ENCODE measurements at regions not wholly inside any gene's neighbourhood (a gene's known extent, or its start where the extent isn't known, plus 50 kb on each side); places are given as distances from the start of the nearest gene placed in this dataset.
A peak's percentile ranks its signal among the peaks of the same experiment; 100 is the strongest.

DNA sequence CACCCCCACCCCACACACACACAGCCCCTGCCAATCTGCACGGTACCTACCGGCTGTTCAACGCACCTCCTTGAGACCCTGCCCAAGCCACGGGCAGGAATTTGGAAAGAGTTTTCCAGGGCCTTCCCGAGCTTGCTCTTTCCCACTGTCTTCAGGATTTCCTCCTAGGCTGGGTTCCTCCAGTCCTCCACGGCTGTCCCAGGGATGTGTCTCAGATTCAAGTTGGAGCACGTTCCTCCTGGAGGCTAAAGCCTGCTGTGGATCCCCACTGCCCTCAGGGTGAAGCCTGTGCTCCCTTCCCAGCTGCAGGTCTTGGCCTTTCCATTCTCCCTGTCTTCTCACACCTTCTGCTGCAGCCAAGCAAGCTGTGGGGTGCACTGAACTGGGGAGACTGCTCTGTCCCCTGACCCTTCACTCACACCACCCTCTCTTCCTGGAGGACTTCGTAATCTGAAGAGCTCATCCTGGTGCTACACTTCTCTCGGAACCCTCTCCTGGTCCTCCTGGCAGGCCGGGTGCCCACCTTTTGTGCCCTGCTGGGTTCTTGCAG lies 54.9 kb upstream of the HS6ST1 start:
- peaks cover 0 to 1% (median 0%) of the 10 kb centered on the region in 5 donors for H3K9me3 Mint-ChIP-seq
- DNase-seq: peak in 1 of 5 donors; percentile 3
- Histone ChIP-seq H3K9me3 (ENCODE audit: low read length) (no peaks in the 10 kb centered on the region), H3K27me3 (ENCODE audit: insufficient read depth, low read length, poor library complexity, severe bottlenecking) (no peaks in the 10 kb centered on the region), H3K27ac (ENCODE audit: low read depth, low read length) (no peak overlapping the region), H3K4me1 (ENCODE audit: insufficient read depth, low read length) (peaks cover 16% of the 10 kb centered on the region), H3K36me3 (ENCODE audit: insufficient read depth, low read length) (no peaks in the 10 kb centered on the region), H3K4me3 (ENCODE audit: low read length) (no peak overlapping the region)
- H3K27ac Mint-ChIP-seq: no peak overlapping the region
- peaks cover 25 to 36% (median 28%) of the 10 kb centered on the region in 3 donors for H3K4me1 Mint-ChIP-seq
- ChIA-PET CTCF (no interaction called here), POLR2A (no interaction called here)
- no peaks in the 10 kb centered on the region for H3K36me3 Mint-ChIP-seq
- peak overlapping the region in 4 of 7 donors; percentile 15 to 74 (median 38) for H3K4me3 Mint-ChIP-seq
- H3K27me3 Mint-ChIP-seq: peaks cover 17 to 49% of the 10 kb centered on the region in 2 donors

DNA sequence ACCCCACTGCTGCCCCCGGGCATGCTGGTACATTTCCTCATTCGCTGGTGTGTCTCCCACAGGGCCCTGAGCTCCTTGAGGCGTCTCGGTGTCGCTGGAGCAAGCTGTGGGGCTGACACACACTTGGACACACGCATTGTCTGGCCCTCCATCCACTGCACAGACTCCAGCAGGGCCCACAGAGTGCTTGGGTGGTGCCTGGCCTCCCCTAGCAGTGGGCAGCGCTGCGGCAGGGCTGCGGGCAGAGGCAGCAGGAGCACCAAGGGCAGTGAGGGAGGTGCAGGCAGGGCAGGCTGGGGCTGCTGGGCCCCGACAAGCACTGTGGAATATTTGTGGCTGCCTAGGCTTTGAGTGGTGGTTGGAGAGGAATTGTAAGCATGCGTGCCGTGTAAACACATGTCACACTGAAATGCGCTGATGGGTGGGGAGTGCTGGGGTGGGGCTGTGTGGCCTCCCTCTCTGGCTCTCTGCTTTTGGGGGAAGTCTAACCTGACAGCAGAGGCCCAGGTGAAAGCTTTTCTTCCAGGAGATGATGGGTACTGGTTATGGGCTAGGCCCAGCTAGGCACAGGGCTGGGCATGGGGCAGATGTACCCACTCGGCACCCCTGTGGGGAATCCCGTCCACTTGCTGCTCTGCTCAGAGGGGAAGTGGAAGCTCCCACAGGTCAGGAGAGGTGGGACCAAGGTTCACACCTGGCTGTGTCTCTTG lies 55.5 kb upstream of the HS6ST1 start:
- CTCF ChIA-PET: no interaction called here
- H3K27ac ChIP-seq (ENCODE audit: low read depth, low read length): no peak overlapping the region
- Mint-ChIP-seq H3K27me3 (peaks cover 18 to 49% of the 10 kb centered on the region in 2 donors), H3K9me3 (peaks cover 0 to 1% (median 0%) of the 10 kb centered on the region in 5 donors), H3K4me3 (peak overlapping the region in 1 of 7 donors; percentile 74), H3K36me3 (no peaks in the 10 kb centered on the region), H3K4me1 (peaks cover 25 to 36% (median 28%) of the 10 kb centered on the region in 3 donors), H3K27ac (no peak overlapping the region)
- POLR2A ChIA-PET: interaction anchor here (0.7 kb wide), 1 partner anchor 55 kb away, joined by 4 read pairs; no protein-coding TSS in a partner anchor
- peak in 1 of 5 donors; percentile 43 for DNase-seq
- no peaks in the 10 kb centered on the region for H3K36me3 ChIP-seq (ENCODE audit: insufficient read depth, low read length)
- no peaks in the 10 kb centered on the region for H3K27me3 ChIP-seq (ENCODE audit: insufficient read depth, low read length, poor library complexity, severe bottlenecking)
- peaks cover 16% of the 10 kb centered on the region for H3K4me1 ChIP-seq (ENCODE audit: insufficient read depth, low read length)
- H3K4me3 ChIP-seq (ENCODE audit: low read length): no peak overlapping the region
- H3K9me3 ChIP-seq (ENCODE audit: low read length): no peaks in the 10 kb centered on the region

DNA sequence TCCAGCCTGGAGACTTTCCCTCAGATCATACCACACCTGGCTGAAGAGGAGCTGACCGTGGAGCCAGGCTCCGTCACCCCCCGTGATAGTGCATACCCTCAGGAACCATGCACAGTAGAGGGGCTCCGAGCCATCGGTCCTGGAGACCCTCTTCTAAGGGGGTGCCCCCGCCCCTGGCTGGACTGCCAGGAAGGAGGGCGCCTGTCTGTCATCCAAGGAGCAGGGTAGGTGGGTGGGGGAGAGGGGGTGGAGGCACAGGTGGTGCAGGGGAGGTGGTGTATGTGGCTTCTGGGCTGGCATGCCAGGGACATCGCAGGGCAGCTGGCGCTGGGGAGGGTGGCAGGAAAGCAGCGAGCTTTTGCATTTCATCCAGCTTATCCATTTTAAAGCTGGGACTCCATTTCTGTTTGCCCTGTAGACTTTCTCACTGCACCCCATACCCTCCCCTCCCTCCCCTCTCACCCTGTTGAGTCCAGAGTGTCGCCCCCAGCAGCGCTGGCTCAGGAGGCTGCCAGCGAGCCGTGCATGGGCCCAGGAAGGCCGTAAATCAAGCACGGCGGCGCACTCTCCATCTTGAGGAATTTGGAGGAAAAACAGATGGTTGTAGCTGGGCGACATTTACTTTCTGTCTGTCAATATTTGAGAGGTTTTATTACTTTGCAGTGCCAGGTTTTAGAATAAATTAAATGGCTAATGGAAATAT lies 56.2 kb upstream of the HS6ST1 start:
- Histone ChIP-seq H3K36me3 (ENCODE audit: insufficient read depth, low read length) (no peaks in the 10 kb centered on the region), H3K9me3 (ENCODE audit: low read length) (no peaks in the 10 kb centered on the region), H3K27me3 (ENCODE audit: insufficient read depth, low read length, poor library complexity, severe bottlenecking) (no peaks in the 10 kb centered on the region), H3K27ac (ENCODE audit: low read depth, low read length) (no peak overlapping the region), H3K4me3 (ENCODE audit: low read length) (no peak overlapping the region), H3K4me1 (ENCODE audit: insufficient read depth, low read length) (peaks cover 16% of the 10 kb centered on the region)
- H3K27me3 Mint-ChIP-seq: peaks cover 18 to 44% of the 10 kb centered on the region in 2 donors
- H3K4me1 Mint-ChIP-seq: peaks cover 25 to 36% (median 28%) of the 10 kb centered on the region in 3 donors
- CTCF ChIA-PET: no interaction called here
- peak in 1 of 5 donors; percentile 27 for DNase-seq
- peaks cover 0 to 1% (median 0%) of the 10 kb centered on the region in 5 donors for H3K9me3 Mint-ChIP-seq
- POLR2A ChIA-PET: interaction anchor here (0.7 kb wide), 1 partner anchor 55 kb away, joined by 4 read pairs; no protein-coding TSS in a partner anchor
- H3K27ac Mint-ChIP-seq: no peak overlapping the region
- H3K4me3 Mint-ChIP-seq: no peak overlapping the region
- no peaks in the 10 kb centered on the region for H3K36me3 Mint-ChIP-seq

DNA sequence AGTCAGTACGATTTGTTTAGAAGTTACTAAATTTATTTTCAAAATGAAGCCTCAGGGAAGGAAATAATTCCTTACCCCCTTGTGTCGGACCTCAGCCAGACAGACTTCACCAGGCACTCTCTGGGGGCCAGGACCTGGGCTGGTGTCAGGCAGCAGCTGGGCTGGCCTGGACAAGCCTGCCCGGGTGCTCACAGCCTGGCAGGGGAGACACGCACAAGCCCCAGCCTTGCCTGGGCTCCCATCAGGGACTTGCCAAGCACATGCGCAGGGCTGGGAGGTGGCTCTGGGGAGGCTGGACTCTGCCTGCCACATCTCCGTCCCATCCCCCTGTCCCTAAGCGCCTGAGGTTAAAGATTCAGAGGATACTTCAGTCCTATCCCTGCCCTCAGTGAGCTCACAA lies 56.8 kb upstream of the HS6ST1 start:
- H3K9me3 Mint-ChIP-seq: peaks cover 0 to 1% (median 0%) of the 10 kb centered on the region in 5 donors
- peaks cover 25 to 36% (median 28%) of the 10 kb centered on the region in 3 donors for H3K4me1 Mint-ChIP-seq
- no peaks in the 10 kb centered on the region for H3K9me3 ChIP-seq (ENCODE audit: low read length)
- DNase-seq: peak in 1 of 5 donors; percentile 15
- ChIA-PET CTCF (no interaction called here), POLR2A (no interaction called here)
- H3K27ac ChIP-seq (ENCODE audit: low read depth, low read length): no peak overlapping the region
- H3K27me3 ChIP-seq (ENCODE audit: insufficient read depth, low read length, poor library complexity, severe bottlenecking): peaks cover 2% of the 10 kb centered on the region
- no peak overlapping the region for H3K4me3 ChIP-seq (ENCODE audit: low read length)
- H3K4me1 ChIP-seq (ENCODE audit: insufficient read depth, low read length): peaks cover 16% of the 10 kb centered on the region
- H3K4me3 Mint-ChIP-seq: peak overlapping the region in 1 of 7 donors; percentile 41
- H3K27ac Mint-ChIP-seq: peak overlapping the region in 1 of 8 donors; percentile 75
- no peaks in the 10 kb centered on the region for H3K36me3 ChIP-seq (ENCODE audit: insufficient read depth, low read length)
- peaks cover 18 to 38% of the 10 kb centered on the region in 2 donors for H3K27me3 Mint-ChIP-seq
- H3K36me3 Mint-ChIP-seq: no peaks in the 10 kb centered on the region

DNA sequence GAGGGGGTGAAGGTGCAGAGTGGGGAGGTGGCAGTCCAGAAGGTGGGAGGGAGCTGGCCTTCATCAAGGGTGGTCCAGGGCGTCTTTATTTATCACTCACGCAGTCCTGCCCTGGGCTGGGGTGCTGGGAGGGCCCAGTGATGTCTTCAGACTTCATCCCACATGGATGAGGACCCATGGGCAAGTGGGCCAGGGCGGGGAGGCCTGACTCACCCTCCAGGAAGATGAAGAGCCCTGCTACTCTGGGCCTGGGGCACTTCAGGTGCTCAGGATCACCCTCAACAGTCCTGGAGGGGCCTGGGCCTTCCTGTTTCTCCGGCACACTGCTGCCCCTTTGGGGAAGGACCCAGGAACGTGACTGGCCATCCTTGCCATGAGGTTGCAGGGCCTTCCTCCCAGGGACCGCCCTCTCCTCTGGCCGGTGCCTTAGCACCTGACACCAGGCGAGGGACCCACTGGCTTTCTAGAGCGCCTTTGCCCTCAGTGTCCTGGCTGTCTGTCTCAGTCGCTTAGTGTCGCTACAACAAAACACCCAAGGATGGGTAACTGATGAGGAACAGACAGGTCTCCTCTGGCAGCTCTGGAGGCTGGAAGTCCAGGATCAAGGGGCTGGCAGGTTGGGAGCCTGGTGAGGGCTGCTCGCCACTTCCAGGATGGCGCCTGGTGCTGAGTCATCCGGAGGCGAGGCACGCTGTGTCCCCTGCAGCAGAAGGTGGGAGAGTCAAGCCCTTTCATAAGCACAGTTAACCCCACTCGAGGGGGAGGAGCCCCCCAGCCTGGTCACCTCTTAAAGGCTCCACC lies 57.8 kb upstream of the HS6ST1 start:
- ChIA-PET POLR2A (no interaction called here), CTCF (no interaction called here)
- Mint-ChIP-seq H3K27me3 (peaks cover 16 to 36% of the 10 kb centered on the region in 2 donors), H3K36me3 (no peaks in the 10 kb centered on the region), H3K9me3 (peaks cover 0 to 1% (median 0%) of the 10 kb centered on the region in 5 donors), H3K27ac (no peak overlapping the region), H3K4me1 (peaks cover 24 to 42% (median 30%) of the 10 kb centered on the region in 3 donors), H3K4me3 (no peak overlapping the region)
- H3K27ac ChIP-seq (ENCODE audit: low read depth, low read length): no peak overlapping the region
- H3K27me3 ChIP-seq (ENCODE audit: insufficient read depth, low read length, poor library complexity, severe bottlenecking): peaks cover 8% of the 10 kb centered on the region
- DNase-seq: peak in 1 of 5 donors; percentile 37
- no peaks in the 10 kb centered on the region for H3K9me3 ChIP-seq (ENCODE audit: low read length)
- H3K36me3 ChIP-seq (ENCODE audit: insufficient read depth, low read length): no peaks in the 10 kb centered on the region
- peaks cover 20% of the 10 kb centered on the region for H3K4me1 ChIP-seq (ENCODE audit: insufficient read depth, low read length)
- H3K4me3 ChIP-seq (ENCODE audit: low read length): no peak overlapping the region

DNA sequence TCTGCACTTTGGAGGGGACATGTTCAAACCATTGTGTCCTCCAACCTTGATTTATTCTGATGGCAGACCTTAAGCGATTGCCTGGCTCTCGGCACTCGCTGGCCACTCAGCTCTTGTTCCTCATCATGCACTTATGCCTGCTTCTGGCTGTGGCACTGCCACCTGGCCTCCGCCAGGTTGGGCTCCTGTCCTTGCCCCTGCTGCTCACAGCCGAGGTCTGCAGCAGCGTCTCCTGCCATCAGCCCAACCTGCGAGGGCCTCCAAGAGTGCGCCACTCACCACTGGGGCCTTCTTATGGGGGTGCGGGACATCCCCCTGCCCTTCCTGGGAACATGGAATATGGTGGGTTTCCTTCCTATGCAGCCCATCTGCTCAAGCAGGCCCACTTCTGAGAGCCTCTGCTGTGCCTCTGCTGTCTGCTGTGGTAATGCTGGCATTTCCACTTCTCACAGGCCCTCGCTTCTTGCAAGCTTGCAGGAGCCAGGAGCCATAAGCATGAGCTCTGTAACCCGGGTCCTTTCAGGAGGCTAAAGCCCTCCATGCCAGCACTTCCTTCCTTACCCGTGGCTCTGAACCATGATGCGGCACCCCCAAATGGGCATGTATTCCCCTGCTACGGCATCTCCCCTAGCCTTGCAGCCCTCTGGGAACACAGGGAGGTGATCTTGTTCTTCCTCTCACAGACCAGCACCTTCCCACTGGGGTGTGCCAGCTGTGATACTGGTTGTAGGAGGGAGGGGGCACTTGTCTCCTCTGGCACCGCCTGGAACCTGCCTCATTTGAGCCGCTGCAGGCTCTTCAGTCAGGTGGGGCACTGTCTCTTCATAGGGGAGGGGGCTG lies 58.6 kb upstream of the HS6ST1 start:
- Histone ChIP-seq H3K36me3 (ENCODE audit: insufficient read depth, low read length) (no peaks in the 10 kb centered on the region), H3K4me3 (ENCODE audit: low read length) (no peak overlapping the region), H3K9me3 (ENCODE audit: low read length) (no peaks in the 10 kb centered on the region), H3K4me1 (ENCODE audit: insufficient read depth, low read length) (peaks cover 27% of the 10 kb centered on the region), H3K27me3 (ENCODE audit: insufficient read depth, low read length, poor library complexity, severe bottlenecking) (peaks cover 8% of the 10 kb centered on the region), H3K27ac (ENCODE audit: low read depth, low read length) (no peak overlapping the region)
- peaks cover 25 to 42% (median 32%) of the 10 kb centered on the region in 3 donors for H3K4me1 Mint-ChIP-seq
- no peak overlapping the region for H3K27ac Mint-ChIP-seq
- H3K9me3 Mint-ChIP-seq: peaks cover 0 to 1% (median 0%) of the 10 kb centered on the region in 5 donors
- peak in 1 of 5 donors; percentile 30 for DNase-seq
- H3K36me3 Mint-ChIP-seq: no peaks in the 10 kb centered on the region
- ChIA-PET POLR2A (no interaction called here), CTCF (no interaction called here)
- peaks cover 14 to 44% of the 10 kb centered on the region in 2 donors for H3K27me3 Mint-ChIP-seq
- no peak overlapping the region for H3K4me3 Mint-ChIP-seq

DNA sequence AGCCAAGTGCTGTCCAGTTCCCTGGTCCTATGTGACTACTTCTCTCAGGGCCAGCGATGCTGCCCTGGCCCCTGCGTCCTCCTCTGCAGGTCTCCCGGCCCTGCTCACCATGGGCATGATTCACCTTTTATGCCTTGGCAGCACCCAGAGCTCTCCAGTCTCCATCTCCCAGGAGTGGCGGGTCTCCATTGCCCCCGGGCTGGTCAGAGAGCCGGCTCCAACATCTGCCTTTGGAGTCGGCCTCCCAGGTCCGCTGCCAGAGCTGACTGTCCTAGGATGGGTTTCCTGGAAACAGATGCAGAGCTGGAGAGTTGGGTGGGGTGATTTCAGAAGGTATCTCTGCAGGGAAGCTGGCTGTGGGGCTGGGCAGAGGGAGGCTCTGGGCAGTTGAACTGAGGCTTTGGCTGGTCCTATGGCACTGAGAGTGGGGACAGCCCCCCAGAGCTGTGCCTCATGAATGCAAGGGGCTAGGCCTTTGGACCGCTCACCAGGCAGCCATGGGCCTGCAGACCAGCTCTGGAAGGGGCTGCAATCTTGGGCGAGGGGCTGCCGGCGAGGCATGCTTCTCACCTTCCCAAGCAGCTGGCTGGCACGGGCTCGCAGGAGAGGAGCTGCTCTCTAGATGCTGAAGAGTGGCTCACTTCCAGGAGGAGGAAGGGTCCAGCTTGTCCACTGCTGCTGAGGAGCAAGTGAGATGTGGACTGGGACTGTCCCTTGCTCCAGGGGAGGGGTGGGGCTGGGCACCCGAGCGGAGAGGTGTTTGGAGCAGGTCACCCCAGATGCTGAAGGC lies 59.8 kb upstream of the HS6ST1 start:
- peaks cover 21% of the 10 kb centered on the region for H3K4me1 ChIP-seq (ENCODE audit: insufficient read depth, low read length)
- Mint-ChIP-seq H3K4me3 (no peak overlapping the region), H3K27ac (no peak overlapping the region), H3K9me3 (peaks cover 0 to 1% (median 0%) of the 10 kb centered on the region in 5 donors), H3K27me3 (peaks cover 13 to 40% of the 10 kb centered on the region in 2 donors), H3K4me1 (peaks cover 16 to 40% (median 24%) of the 10 kb centered on the region in 3 donors), H3K36me3 (no peaks in the 10 kb centered on the region)
- H3K36me3 ChIP-seq (ENCODE audit: insufficient read depth, low read length): no peaks in the 10 kb centered on the region
- no peak overlapping the region for H3K4me3 ChIP-seq (ENCODE audit: low read length)
- POLR2A ChIA-PET: no interaction called here
- peak in 1 of 5 donors; percentile 30 for DNase-seq
- H3K27me3 ChIP-seq (ENCODE audit: insufficient read depth, low read length, poor library complexity, severe bottlenecking): peaks cover 8% of the 10 kb centered on the region
- H3K27ac ChIP-seq (ENCODE audit: low read depth, low read length): no peak overlapping the region
- CTCF ChIA-PET: no interaction called here
- H3K9me3 ChIP-seq (ENCODE audit: low read length): no peaks in the 10 kb centered on the region
